H1 (cell line): ENCODE measurements at regions not wholly inside any gene's neighbourhood (a gene's known extent, or its start where the extent isn't known, plus 50 kb on each side); places are given as distances from the start of the nearest gene placed in this dataset.

Experiments
- EP300 ChIP-seq, 2 experiments: IDR thresholded peaks; 1 replicate in 1 of 2; 2 replicates in 1 of 2; pipeline ENCODE4 v1.6.1; 2011 to 2012; ENCODE audit warnings: low read depth in 2 of 2, low read length in 2 of 2, mild to moderate bottlenecking in 2 of 2, borderline replicate concordance in 1 of 2, inconsistent platforms in 1 of 2, moderate library complexity in 1 of 2
- KDM5A ChIP-seq: fragments of 200-600 bp; IDR thresholded peaks from 2 replicates; pipeline ENCODE4 v1.7.1; 2012; ENCODE audit warnings: mild to moderate bottlenecking, low read length, inconsistent platforms, mixed read lengths
- RAD21 ChIP-seq, 2 experiments: IDR thresholded peaks in 1 of 2; conservative IDR thresholded peaks in 1 of 2; 2 replicates each; pipeline ENCODE4 v1.6.1; 2011; ENCODE audit warnings: low read depth in 2 of 2, low read length in 2 of 2, improper control_type of control experiment in 1 of 2, inconsistent platforms in 1 of 2, mild to moderate bottlenecking in 1 of 2, moderate library complexity in 1 of 2
- SRF ChIP-seq: IDR thresholded peaks from 2 replicates; pipeline ENCODE4 v1.6.1; 2011; ENCODE audit warnings: mild to moderate bottlenecking, low read depth, low read length, moderate library complexity
- TAF1 ChIP-seq: IDR thresholded peaks from 2 replicates; pipeline ENCODE4 v1.6.1; 2011; ENCODE audit warnings: mild to moderate bottlenecking, low read depth, low read length
- TF ChIP-seq, protein P1 (sequence below): fragments of 300-600 bp; sonication (generic); IDR thresholded peaks from 2 replicates; pipeline ENCODE4 v1.7.1; 2012; ENCODE audit warnings: low read length, moderate library complexity, mild to moderate bottlenecking, inconsistent platforms; ENCODE audit not compliant: insufficient replicate concordance

DNA sequence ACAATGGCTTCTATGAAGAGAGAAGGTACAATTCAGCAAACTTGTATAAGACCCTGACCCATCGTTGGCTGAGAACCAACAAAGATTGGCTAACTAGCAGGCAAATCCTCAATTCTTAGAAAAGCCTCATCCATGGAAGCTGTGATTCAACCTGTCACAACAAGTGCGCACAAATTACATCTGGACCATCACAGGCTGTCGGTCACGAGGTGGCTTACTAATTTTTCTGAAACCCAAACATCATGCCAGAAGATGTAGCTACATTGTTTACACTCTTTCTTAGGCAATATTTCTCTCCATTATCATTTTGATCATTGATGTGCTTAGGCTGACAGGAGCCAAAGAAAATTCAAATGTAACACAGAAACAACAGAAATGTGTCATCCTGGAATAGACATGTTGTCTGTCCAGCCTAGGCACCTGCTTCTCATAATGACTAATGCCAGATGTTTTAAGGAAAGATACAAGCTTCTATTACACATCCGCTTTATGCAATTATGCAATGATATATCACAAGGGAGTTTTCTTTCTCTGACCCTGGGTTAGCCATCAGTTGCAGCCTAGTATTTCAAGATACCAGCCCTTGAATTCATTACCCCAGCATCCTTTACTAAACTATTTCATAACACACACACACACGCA lies 92.9 kb upstream of the DIO2 start (continued):
- TF ChIP-seq RAD21 (IDR thresholded peaks at IDR 0.05 in 1 of 2, conservative IDR thresholded peaks at IDR 0.05 in 1 of 2; ENCODE audit: low read depth in 2 of 2, low read length in 2 of 2) (no peak), TAF1 (no peak), EP300 (IDR thresholded peaks at IDR 0.05; ENCODE audit: borderline replicate concordance in 1 of 2, low read depth in 2 of 2, low read length in 2 of 2) (no peak), KDM5A (no peak), SRF (no peak)
- TF ChIP-seq, protein P1, sequence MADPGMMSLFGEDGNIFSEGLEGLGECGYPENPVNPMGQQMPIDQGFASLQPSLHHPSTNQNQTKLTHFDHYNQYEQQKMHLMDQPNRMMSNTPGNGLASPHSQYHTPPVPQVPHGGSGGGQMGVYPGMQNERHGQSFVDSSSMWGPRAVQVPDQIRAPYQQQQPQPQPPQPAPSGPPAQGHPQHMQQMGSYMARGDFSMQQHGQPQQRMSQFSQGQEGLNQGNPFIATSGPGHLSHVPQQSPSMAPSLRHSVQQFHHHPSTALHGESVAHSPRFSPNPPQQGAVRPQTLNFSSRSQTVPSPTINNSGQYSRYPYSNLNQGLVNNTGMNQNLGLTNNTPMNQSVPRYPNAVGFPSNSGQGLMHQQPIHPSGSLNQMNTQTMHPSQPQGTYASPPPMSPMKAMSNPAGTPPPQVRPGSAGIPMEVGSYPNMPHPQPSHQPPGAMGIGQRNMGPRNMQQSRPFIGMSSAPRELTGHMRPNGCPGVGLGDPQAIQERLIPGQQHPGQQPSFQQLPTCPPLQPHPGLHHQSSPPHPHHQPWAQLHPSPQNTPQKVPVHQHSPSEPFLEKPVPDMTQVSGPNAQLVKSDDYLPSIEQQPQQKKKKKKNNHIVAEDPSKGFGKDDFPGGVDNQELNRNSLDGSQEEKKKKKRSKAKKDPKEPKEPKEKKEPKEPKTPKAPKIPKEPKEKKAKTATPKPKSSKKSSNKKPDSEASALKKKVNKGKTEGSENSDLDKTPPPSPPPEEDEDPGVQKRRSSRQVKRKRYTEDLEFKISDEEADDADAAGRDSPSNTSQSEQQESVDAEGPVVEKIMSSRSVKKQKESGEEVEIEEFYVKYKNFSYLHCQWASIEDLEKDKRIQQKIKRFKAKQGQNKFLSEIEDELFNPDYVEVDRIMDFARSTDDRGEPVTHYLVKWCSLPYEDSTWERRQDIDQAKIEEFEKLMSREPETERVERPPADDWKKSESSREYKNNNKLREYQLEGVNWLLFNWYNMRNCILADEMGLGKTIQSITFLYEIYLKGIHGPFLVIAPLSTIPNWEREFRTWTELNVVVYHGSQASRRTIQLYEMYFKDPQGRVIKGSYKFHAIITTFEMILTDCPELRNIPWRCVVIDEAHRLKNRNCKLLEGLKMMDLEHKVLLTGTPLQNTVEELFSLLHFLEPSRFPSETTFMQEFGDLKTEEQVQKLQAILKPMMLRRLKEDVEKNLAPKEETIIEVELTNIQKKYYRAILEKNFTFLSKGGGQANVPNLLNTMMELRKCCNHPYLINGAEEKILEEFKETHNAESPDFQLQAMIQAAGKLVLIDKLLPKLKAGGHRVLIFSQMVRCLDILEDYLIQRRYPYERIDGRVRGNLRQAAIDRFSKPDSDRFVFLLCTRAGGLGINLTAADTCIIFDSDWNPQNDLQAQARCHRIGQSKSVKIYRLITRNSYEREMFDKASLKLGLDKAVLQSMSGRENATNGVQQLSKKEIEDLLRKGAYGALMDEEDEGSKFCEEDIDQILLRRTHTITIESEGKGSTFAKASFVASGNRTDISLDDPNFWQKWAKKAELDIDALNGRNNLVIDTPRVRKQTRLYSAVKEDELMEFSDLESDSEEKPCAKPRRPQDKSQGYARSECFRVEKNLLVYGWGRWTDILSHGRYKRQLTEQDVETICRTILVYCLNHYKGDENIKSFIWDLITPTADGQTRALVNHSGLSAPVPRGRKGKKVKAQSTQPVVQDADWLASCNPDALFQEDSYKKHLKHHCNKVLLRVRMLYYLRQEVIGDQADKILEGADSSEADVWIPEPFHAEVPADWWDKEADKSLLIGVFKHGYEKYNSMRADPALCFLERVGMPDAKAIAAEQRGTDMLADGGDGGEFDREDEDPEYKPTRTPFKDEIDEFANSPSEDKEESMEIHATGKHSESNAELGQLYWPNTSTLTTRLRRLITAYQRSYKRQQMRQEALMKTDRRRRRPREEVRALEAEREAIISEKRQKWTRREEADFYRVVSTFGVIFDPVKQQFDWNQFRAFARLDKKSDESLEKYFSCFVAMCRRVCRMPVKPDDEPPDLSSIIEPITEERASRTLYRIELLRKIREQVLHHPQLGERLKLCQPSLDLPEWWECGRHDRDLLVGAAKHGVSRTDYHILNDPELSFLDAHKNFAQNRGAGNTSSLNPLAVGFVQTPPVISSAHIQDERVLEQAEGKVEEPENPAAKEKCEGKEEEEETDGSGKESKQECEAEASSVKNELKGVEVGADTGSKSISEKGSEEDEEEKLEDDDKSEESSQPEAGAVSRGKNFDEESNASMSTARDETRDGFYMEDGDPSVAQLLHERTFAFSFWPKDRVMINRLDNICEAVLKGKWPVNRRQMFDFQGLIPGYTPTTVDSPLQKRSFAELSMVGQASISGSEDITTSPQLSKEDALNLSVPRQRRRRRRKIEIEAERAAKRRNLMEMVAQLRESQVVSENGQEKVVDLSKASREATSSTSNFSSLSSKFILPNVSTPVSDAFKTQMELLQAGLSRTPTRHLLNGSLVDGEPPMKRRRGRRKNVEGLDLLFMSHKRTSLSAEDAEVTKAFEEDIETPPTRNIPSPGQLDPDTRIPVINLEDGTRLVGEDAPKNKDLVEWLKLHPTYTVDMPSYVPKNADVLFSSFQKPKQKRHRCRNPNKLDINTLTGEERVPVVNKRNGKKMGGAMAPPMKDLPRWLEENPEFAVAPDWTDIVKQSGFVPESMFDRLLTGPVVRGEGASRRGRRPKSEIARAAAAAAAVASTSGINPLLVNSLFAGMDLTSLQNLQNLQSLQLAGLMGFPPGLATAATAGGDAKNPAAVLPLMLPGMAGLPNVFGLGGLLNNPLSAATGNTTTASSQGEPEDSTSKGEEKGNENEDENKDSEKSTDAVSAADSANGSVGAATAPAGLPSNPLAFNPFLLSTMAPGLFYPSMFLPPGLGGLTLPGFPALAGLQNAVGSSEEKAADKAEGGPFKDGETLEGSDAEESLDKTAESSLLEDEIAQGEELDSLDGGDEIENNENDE = no peak
